Lung (tissue), 11 donors: ENCODE measurements at regions not wholly inside any gene's neighbourhood (a gene's known extent, or its start where the extent isn't known, plus 50 kb on each side); places are given as distances from the start of the nearest gene placed in this dataset.
A peak's percentile ranks its signal among the peaks of the same experiment; 100 is the strongest.

Experiments used
- ATAC-seq: fragments of 200-7000 bp; cut with Tn5 transposase; one replicate; pipeline ENCODE4 v1.9.1; 2020; ENCODE audit warnings: moderate number of reproducible peaks; ENCODE audit not compliant: insufficient read depth, low FRiP score
- DNase-seq, 3 donors: peaks; one replicate each; pipeline ENCODE4 v3.0.0-alpha.2; 2013 to 2017
- H3K27ac ChIP-seq, 2 donors: one replicate each; pipeline ENCODE4 v1.5.1; 2013; ENCODE audit warnings: mild to moderate bottlenecking in 2 of 2, moderate library complexity in 2 of 2, control low read depth in 1 of 2, inconsistent platforms in 1 of 2, low read depth in 1 of 2, low read length in 1 of 2
- H3K27me3 ChIP-seq, 3 donors: one replicate each; pipeline ENCODE4 v1.5.1; 2013; ENCODE audit warnings: low read length in 2 of 3; ENCODE audit not compliant: control insufficient read depth in 3 of 3, insufficient read depth in 3 of 3
- H3K36me3 ChIP-seq, 4 donors: one replicate each; pipeline ENCODE4 v1.5.1; 2013; ENCODE audit warnings: low read length in 4 of 4, mild to moderate bottlenecking in 1 of 4, moderate library complexity in 1 of 4; ENCODE audit not compliant: control insufficient read depth in 4 of 4, insufficient read depth in 4 of 4
- H3K4me1 ChIP-seq, 5 donors: one replicate each; pipeline ENCODE4 v1.5.1; 2013; ENCODE audit warnings: low read length in 5 of 5, mild to moderate bottlenecking in 2 of 5, moderate library complexity in 1 of 5; ENCODE audit not compliant: control insufficient read depth in 5 of 5, insufficient read depth in 5 of 5
- H3K4me3 ChIP-seq: one replicate; pipeline ENCODE4 v1.5.1; 2013; ENCODE audit warnings: mild to moderate bottlenecking, control low read depth, moderate library complexity
- H3K9ac ChIP-seq, 2 donors: one replicate each; pipeline ENCODE4 v1.5.1; 2013; ENCODE audit warnings: low read length in 2 of 2, control low read depth in 1 of 2; ENCODE audit not compliant: insufficient read depth in 1 of 2
- H3K9me3 ChIP-seq, 4 donors: one replicate each; pipeline ENCODE4 v1.5.1; 2013; ENCODE audit warnings: low read length in 3 of 4, mild to moderate bottlenecking in 1 of 4, moderate library complexity in 1 of 4; ENCODE audit not compliant: control insufficient read depth in 4 of 4, insufficient read depth in 3 of 4
- CTCF ChIP-seq: IDR thresholded peaks from 2 replicates; pipeline ENCODE4 v1.5.1; 2012; ENCODE audit warnings: mild to moderate bottlenecking; ENCODE audit errors: control extremely low read depth, extremely low read depth
- WGBS, 2 donors: extraction: QIAGEN DNeasy Blood & Tissue Kit; methylation state at CpG; one replicate each; pipeline ENCODE4 v1.1.7; 2013; 5-methylcytosine and 5-hydroxymethylcytosine counted together
- donor health status: control.
- donor health status: control.
- donor health status: Bipolar disorder and iron deficiency.
- donor health status: healthy.
- donor health status: DM: yes; HTN: yes; CAD: no.

GRCh38 chr12:11946161-11946560 lies 124.6 kb upstream of the BCL2L14 start:
- no peaks in the 10 kb centered on the region for H3K36me3 ChIP-seq
- TF ChIP-seq CTCF: no peak
- H3K9ac ChIP-seq: no peak overlapping the region
- peaks cover 0 to 3% (median 0%) of the 10 kb centered on the region in 4 donors for H3K9me3 ChIP-seq
- DNase-seq: no peak
- ATAC-seq: no peak
- peaks cover 0 to 9% (median 3%) of the 10 kb centered on the region in 5 donors for H3K4me1 ChIP-seq
- no peak overlapping the region for H3K4me3 ChIP-seq
- 97 to 98% methylated on average over 13 of the region's 13 CpGs for WGBS, 2 donors
- no peaks in the 10 kb centered on the region for H3K27me3 ChIP-seq
- no peak overlapping the region for H3K27ac ChIP-seq

DNA sequence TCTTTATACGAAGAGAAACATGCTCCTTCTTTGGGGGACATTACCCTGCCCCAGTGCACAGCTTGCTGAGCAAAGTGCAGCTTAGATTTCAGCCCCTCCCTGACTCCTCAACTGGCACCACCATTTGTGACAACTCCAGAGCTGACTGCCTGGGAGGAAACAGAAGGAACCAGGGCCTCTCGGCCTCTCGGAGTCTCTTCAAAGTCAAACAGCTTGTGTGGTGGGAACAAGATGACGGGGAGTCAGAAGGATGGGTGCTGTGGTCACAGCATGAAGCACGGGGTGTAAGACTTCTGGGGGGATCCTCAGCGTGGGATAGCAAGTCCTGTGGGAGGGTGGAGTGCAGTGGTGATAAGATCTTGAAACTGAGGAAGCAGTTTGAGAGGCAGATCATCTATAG lies 123.5 kb upstream of the BCL2L14 start:
- H3K4me3 ChIP-seq: no peak overlapping the region
- H3K4me1 ChIP-seq: peaks cover 0 to 7% (median 3%) of the 10 kb centered on the region in 5 donors
- H3K27me3 ChIP-seq: no peaks in the 10 kb centered on the region
- H3K27ac ChIP-seq: no peak overlapping the region
- TF ChIP-seq CTCF: no peak
- no peak overlapping the region for H3K9ac ChIP-seq
- DNase-seq (no peak), ATAC-seq (no peak)
- WGBS, 2 donors: 35 to 63% methylated on average over 6 of the region's 6 CpGs
- H3K9me3 ChIP-seq: peaks cover 0 to 3% (median 0%) of the 10 kb centered on the region in 4 donors
- no peaks in the 10 kb centered on the region for H3K36me3 ChIP-seq

DNA sequence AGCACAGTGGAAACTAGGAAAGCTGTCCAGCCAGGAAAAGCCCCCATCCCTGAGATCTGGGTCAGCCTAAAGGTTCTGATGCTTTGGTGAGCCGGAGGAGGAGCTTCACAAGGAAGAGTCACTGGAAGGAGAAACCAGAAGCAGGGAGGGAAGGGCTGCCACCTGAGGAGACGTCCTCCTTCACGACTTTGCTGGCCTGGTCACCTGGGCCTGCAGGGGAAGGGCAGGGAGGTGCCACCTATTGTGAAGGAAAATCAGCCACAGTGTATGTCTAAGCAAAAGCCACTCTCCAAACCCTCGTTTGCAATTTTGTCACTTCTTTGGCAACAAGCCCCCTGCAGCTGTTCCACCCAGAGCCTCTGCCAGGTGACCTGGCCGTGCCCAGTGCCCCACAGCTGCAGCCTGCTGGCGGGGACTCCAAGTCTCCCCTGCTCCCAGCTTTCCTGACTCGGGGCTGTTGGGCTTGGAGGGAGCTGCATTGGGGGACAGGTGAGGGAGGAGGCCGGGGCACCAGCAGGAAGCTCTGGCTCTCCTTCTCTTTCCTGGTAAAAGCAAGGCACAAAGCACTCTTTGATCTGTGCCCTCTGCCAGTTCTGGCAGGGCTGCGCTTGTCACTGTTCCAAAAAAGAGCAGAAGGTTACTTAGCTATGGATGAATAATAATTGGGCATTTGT lies 120.9 kb upstream of the BCL2L14 start:
- 43 to 46% methylated on average over 9 of the region's 9 CpGs for WGBS, 2 donors
- H3K27me3 ChIP-seq: no peaks in the 10 kb centered on the region
- H3K9me3 ChIP-seq: peaks cover 0 to 3% (median 0%) of the 10 kb centered on the region in 4 donors
- DNase-seq: peak in 2 of 3 donors; percentile 19 to 27
- H3K9ac ChIP-seq: no peak overlapping the region
- H3K36me3 ChIP-seq: no peaks in the 10 kb centered on the region
- TF ChIP-seq CTCF: no peak
- H3K27ac ChIP-seq: no peak overlapping the region
- peaks cover 0 to 7% (median 3%) of the 10 kb centered on the region in 5 donors for H3K4me1 ChIP-seq
- H3K4me3 ChIP-seq: no peak overlapping the region
- ATAC-seq: no peak
